Activated naive CD4-positive, alpha-beta T cell (primary cell): ENCODE measurements at regions not wholly inside any gene's neighbourhood (a gene's known extent, or its start where the extent isn't known, plus 50 kb on each side); places are given as distances from the start of the nearest gene placed in this dataset.

Source experiments
- DNase-seq, 4 experiments: peaks; one replicate each; lab custom pipeline; 2025; lab: John Stamatoyannopoulos, UW

- DNase-seq = no peak
Observed at GRCh38 chr11:15485432-15485831, 370.7 kb downstream of the INSC start.

GRCh38 chr11:15489281-15489680 is 374.6 kb downstream of the INSC start:
- DNase-seq = no peak

GRCh38 chr11:15490535-15490934 is 375.8 kb downstream of the INSC start:
- no peak for DNase-seq

GRCh38 chr11:15493066-15493465 is 378.3 kb downstream of the INSC start:
- no peak for DNase-seq

GRCh38 chr11:15493921-15494620 is 379.3 kb downstream of the INSC start:
- no peak for DNase-seq

- no peak for DNase-seq
Observed at GRCh38 chr11:15494740-15495139, 380.0 kb downstream of the INSC start.

- no peak for DNase-seq
Observed at GRCh38 chr11:15495462-15495861, 380.7 kb downstream of the INSC start.

- no peak for DNase-seq
Observed at GRCh38 chr11:15497366-15497765, 382.6 kb downstream of the INSC start.

GRCh38 chr11:15499674-15500073 is 385.0 kb downstream of the INSC start:
- no peak for DNase-seq

- no peak for DNase-seq
Observed at GRCh38 chr11:15500643-15501042, 385.9 kb downstream of the INSC start.

- no peak for DNase-seq
Observed at GRCh38 chr11:15501566-15501965, 386.8 kb downstream of the INSC start.

- no peak for DNase-seq
Observed at GRCh38 chr11:15505155-15505554, 390.4 kb downstream of the INSC start.

GRCh38 chr11:15507592-15507991 is 392.9 kb downstream of the INSC start:
- no peak for DNase-seq

GRCh38 chr11:15509082-15509481 is 394.4 kb downstream of the INSC start:
- no peak for DNase-seq

- no peak for DNase-seq
Observed at GRCh38 chr11:15519124-15519791, 404.5 kb downstream of the INSC start.

GRCh38 chr11:15519911-15520310 is 405.2 kb downstream of the INSC start:
- DNase-seq = no peak

GRCh38 chr11:15523543-15523942 is 408.8 kb downstream of the INSC start:
- DNase-seq = no peak

GRCh38 chr11:15525582-15525981 is 410.9 kb downstream of the INSC start:
- DNase-seq = no peak

GRCh38 chr11:15526032-15526431 is 411.3 kb downstream of the INSC start:
- no peak for DNase-seq

GRCh38 chr11:15526859-15527450 is 412.2 kb downstream of the INSC start:
- no peak for DNase-seq

- DNase-seq = no peak
Observed at GRCh38 chr11:15532432-15532831, 417.7 kb downstream of the INSC start.

- DNase-seq = no peak
Observed at GRCh38 chr11:15534266-15534665, 419.5 kb downstream of the INSC start.

- DNase-seq = no peak
Observed at GRCh38 chr11:15535414-15535813, 420.7 kb downstream of the INSC start.
